Spleen (tissue), 7 donors: ENCODE measurements at regions not wholly inside any gene's neighbourhood (a gene's known extent, or its start where the extent isn't known, plus 50 kb on each side); places are given as distances from the start of the nearest gene placed in this dataset.

ENCODE experiments used
- POLR2A ChIP-seq, 3 donors: fragments of 450-650 bp; IDR thresholded peaks; one replicate each; pipeline ENCODE4 v1.5.1; 2017; ENCODE audit warnings: antibody characterized with exemption in 3 of 3, mild to moderate bottlenecking in 1 of 3
- TF ChIP-seq, protein P1 (sequence below), 11 experiments: fragments of 200-600 bp in 7 of 11; fragments of 450-650 bp in 4 of 11; sonication (generic) in 4 of 11; IDR thresholded peaks in 8 of 11; conservative IDR thresholded peaks in 3 of 11; 1 replicate in 7 of 11; 2 replicates in 4 of 11; pipeline versions ENCODE4 v1.4.0 to v1.8.0; 2016 to 2021; ENCODE audit warnings: antibody characterized with exemption in 11 of 11, inconsistent platforms in 4 of 11, mild to moderate bottlenecking in 1 of 11
- donor health status: DM: no; HTN: no; CAD: no; lungs with moderate emphysema.
- donor health status: DM: no; HTN: no; CAD: no.
- donor health status: DM: no; HTN: no; CAD: no.

GRCh38 chr10:65265451-65265954 is 1660.3 kb upstream of the LRRTM3 start:
- TF ChIP-seq, protein P1, sequence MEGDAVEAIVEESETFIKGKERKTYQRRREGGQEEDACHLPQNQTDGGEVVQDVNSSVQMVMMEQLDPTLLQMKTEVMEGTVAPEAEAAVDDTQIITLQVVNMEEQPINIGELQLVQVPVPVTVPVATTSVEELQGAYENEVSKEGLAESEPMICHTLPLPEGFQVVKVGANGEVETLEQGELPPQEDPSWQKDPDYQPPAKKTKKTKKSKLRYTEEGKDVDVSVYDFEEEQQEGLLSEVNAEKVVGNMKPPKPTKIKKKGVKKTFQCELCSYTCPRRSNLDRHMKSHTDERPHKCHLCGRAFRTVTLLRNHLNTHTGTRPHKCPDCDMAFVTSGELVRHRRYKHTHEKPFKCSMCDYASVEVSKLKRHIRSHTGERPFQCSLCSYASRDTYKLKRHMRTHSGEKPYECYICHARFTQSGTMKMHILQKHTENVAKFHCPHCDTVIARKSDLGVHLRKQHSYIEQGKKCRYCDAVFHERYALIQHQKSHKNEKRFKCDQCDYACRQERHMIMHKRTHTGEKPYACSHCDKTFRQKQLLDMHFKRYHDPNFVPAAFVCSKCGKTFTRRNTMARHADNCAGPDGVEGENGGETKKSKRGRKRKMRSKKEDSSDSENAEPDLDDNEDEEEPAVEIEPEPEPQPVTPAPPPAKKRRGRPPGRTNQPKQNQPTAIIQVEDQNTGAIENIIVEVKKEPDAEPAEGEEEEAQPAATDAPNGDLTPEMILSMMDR (IDR thresholded peaks at IDR 0.05 in 8 of 11, conservative IDR thresholded peaks at IDR 0.05 in 3 of 11), result no peak
- TF ChIP-seq POLR2A (IDR thresholded peaks at IDR 0.05), result no peak
